GM21515 (cell line): ENCODE measurements at regions not wholly inside any gene's neighbourhood (a gene's known extent, or its start where the extent isn't known, plus 50 kb on each side); places are given as distances from the start of the nearest gene placed in this dataset.
A peak's percentile ranks its signal among the peaks of the same experiment; 100 is the strongest.
"Not testable (repeated sequence)": the region's sequence is repeated elsewhere in the genome, so short reads cannot be mapped to it uniquely, and the experiment has no call there.

Experiments used
- ATAC-seq: cut with Tn5 transposase; IDR thresholded peaks from one replicate; pipeline ENCODE4 v1.9.1; 2021; ENCODE audit not compliant: unreplicated experiment

- ATAC-seq = no peak
Observed at GRCh38 chr3:34053626-34054025, 255.2 kb downstream of the PDCD6IP start.

GRCh38 chr3:34056181-34056910 is 257.9 kb downstream of the PDCD6IP start:
- peak; percentile 31 for ATAC-seq

DNA sequence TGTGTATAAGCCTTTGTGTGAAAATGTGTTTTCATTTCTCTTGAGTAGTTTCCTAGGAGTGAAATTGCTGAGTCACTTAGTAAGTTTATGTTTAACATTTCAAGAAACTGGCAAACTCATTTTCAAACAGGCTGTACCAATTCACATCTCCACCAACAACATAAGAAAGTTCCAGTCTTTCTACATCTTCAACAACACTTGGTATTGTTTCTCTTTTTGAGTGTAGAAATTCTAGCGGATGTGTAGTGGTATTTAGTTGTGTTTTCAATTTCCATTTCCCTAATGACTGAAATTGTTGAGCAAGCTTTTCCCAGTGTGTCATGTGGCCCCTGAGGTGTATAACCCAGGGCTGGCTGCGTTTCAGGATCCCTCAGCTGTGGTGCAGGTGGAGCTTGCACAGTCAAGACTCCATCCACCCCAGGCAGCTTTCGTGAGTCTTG is 258.5 kb downstream of the PDCD6IP start:
- peak; percentile 95 for ATAC-seq

DNA sequence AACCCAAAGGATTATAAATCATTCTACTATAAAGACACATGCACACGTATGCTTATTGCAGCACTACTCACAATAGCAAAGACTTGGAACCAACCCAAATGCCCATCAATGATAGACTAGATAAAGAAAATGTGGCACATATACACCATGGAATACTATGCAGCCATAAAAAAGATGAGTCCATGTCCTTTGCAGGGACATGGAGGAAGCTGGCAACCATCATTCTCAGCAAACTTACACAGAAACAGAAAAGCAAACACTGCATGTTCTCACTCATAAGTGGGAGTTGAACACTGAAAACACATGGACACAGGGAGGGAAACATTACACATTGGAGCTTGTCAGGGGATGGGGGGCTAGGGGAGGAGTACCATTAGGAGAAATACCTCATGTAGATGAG is 262.6 kb downstream of the PDCD6IP start:
- not testable (repeated sequence) for ATAC-seq

GRCh38 chr3:34065901-34066300 is 267.5 kb downstream of the PDCD6IP start:
- ATAC-seq = no peak

GRCh38 chr3:34066328-34066727 is 267.9 kb downstream of the PDCD6IP start:
- ATAC-seq = no peak

- no peak for ATAC-seq
Observed at GRCh38 chr3:34066999-34067398, 268.6 kb downstream of the PDCD6IP start.

GRCh38 chr3:34067536-34068051 is 269.2 kb downstream of the PDCD6IP start:
- ATAC-seq = no peak

DNA sequence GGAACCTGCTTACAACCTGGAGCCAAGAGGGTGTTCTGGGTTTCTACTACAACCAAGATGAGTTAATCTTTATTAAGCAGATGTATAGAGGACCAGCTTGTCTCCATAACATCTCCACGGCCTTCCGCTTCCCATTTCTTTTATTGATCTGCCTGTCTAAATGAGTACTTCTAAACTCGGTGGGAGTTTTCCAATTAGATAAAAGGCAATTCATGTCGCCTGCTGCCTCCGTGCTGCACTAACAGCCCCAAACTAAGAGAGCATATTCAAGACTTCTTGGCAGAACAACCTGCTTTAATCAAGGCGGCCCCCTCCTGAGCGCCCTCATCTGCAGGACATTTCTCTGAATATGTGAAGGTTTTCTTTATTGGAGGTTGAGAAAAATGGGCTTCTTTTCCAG is 270.1 kb downstream of the PDCD6IP start:
- ATAC-seq = no peak

DNA sequence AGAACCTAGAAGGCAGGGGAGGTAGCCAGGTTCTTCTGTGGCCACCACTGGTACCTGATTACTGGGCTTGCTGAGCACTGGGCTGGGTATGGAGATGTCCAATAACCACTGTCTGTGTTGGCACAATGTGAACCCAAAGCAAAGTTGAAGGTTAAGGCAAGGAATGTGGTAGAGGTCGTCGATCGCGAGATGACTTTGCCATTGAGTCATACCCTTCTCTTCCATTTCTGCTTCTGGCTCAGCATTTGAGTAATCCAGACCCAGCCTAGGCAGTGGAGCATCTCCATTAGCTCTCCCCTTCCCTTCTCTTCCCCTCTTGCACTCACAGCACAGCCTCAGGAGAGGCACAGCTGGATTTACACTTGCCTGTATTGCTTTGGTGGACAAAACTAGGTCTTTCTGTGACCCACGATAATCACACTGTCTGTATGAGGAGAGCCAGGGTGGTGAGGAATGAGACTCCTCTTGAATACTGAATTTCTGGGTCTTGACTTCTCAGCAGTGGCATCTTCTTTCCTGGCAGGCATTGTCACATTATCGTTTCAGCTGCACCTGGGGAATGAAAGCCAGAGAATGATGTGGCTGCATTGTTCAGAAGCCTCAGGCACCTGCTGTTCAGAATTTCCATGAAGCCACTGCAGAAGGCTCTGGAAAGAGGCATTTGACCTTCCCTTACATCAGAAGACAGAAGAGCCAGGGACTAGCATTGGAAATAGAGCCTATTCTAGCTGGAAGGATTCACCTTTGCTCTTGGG is 272.6 kb downstream of the PDCD6IP start:
- ATAC-seq = no peak

DNA sequence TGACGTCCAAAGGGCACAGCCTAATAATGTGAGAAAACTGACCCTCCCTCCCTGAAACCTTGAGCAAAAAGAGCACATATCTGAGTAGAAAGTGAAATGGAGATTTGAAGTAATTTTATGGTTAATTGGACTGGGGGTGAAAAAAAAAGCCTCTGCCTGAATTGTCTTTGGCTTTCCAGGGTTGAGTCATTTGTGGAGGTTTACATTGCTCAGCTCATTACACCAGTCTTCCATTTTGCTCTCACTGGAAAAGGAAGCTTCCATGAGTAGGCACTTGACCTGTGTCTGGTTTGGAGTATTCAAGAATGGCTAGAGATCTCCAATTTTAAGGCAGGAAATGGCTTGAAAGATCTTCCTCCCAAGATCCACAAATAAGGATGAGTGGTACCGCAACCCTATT is 273.9 kb downstream of the PDCD6IP start:
- ATAC-seq = no peak

DNA sequence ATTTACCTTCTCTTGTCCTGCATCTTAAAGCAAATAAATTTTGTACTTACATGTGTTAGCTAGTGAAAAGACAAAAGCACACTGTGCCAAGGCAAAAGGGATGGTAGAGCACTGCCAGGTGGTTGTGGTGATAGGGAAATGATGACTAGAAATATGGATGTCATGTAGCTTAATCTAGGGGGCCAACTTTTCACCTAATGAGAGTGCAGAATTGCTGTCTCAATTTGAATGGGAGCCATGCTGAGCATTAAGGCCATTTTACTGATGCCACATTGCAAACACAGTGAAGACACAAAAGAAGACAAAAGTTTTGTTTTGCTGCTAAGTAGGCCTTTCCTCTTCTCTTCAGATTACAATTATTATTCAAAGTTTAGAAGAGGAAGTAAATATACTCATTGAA is 274.7 kb downstream of the PDCD6IP start:
- no peak for ATAC-seq

GRCh38 chr3:34073961-34074360 is 275.5 kb downstream of the PDCD6IP start:
- peak; percentile 47 for ATAC-seq

DNA sequence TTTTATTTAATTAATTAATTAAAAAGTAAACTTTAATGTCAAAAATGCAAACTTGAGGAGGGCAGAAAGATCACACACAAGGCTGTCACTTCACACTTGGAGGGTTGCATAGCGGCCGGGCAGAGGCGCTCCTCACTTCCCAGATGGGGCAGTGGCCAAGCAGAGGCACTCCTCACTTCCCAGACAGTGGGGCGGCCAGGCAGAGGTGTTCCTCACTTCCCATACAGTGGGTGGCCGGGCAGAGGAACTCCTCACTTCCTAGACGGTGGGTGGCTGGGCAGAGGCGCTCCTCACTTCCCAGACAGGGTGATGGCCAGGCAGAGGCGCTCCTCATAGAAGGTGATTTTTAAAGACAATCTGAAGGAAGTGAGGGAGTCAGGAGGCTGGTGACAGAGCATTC is 277.5 kb downstream of the PDCD6IP start:
- ATAC-seq = no peak

DNA sequence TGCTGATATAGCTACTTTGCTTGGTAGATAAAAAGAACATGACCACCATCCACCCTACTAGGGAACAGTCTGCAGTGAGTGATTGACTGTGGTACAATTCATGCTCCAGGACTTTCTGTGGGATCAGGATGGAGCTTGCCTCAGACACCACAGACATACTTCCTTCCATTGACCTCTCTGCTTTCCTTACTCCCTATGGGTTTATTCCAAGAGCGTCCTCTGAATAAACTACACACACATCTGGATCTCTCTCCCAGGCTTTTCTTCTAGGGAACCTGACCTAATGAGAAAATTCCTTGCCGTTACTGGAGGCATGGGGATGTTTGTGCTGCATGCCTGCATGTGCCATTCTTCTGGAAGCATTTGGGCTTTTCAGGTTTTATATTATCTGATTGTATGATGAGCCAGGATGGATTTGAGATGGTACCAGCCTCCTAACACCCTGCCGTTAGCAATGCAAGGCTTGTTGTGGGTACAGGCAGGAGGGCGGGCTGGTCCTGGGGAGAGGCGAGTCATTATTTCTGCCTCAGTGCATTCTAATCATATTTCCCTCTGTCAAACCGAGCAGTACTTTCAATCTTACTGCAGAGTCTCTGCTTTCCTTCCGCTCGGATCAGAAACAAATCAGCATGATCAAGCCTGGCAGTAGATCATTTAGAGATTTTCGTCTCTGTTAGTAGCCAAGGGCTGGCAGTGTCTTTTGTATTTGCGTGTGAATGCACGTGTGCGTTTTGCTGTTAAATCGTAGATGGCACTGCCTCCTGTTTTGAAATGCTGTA is 279.2 kb downstream of the PDCD6IP start:
- ATAC-seq = peak; percentile 58

- ATAC-seq = no peak
Observed at GRCh38 chr3:34078418-34078817, 280.0 kb downstream of the PDCD6IP start.

GRCh38 chr3:34079849-34080248 is 281.4 kb downstream of the PDCD6IP start:
- ATAC-seq = not testable (repeated sequence)

DNA sequence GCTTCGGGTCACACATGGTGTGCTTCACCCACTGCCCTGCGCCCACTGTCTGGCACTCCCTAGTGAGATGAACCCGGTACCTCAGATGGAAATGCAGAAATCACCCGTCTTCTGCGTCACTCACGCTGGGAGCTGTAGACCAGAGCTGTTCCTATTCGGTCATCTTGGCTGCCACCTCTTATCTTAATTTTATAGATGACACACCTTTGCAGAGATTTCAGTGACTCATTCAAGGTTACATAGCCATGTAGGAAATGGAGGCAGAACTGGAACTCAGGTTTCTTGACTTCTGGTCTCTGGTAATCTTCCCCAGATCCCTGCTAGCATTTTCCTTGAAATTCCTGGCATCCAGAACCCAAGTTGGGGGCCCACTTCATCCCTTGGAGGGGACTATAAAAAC is 291.9 kb downstream of the PDCD6IP start:
- not testable (repeated sequence) for ATAC-seq

DNA sequence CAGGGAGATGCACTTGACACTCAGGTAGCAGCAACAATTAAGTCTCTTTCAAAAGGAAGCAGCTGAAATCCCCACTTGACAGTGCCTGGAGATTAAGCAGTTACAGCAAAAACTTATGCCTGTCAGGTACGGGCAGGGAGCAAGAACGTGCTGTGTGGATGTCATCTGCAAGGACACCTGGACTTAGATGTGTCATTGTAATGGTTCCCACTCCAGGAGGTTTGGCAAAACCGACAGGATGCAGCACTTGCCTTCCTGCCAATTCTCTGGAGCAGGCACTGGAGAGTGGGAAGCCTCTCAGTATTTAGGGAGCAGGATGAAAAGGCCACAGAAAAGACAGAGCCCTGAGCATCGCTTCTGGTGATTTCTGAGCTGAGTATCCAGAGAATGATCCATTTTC is 292.4 kb downstream of the PDCD6IP start:
- no peak for ATAC-seq

DNA sequence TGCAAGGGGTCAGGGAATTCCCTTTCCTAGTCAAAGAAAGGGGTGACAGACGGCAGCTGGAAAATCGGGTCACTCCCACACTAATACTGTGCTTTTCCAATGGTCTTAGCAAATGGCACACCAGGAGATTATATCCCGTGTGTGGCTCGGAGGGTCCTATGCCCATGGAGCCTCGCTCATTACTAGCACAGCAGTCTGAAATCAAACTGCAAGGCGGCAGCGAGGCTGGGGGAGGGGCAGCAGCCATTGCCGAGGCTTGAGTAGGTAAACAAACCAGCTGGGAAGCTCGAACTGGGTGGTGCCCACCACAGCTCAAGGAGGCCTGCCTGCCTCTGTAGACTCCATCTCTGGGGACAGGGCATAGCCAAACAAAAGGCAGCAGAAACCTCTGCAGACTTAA is 295.9 kb downstream of the PDCD6IP start:
- not testable (repeated sequence) for ATAC-seq

DNA sequence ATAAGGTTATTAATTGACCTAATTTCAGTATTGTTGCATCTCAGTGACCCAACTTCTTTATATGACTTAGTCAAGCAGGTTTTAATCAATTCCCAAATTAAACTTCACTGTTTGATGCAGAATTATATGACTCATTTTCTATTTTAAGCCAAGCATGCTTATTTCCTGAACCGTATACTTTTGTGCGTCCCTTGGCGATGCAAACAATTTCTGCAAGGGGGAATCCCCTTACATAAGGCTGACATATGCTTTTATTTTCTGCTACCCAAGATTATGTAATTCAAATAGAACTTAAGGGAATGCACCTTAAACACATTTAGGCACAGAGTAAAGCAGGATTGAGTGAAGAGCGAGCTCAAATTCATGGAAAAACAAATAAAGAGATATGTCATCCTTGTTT is 303.9 kb downstream of the PDCD6IP start:
- no peak for ATAC-seq
